ENCODE measurements at regions not wholly inside any gene's neighbourhood (a gene's known extent, or its start where the extent isn't known, plus 50 kb on each side); places are given as distances from the start of the nearest gene placed in this dataset.

- Histone ChIP-seq H3K27me3 (ENCODE audit: insufficient read depth, poor library complexity, severe bottlenecking) (no peaks in the 10 kb centered on the region), H3K9me3 (ENCODE audit: severe bottlenecking) (no peaks in the 10 kb centered on the region), H3K36me3 (ENCODE audit: low read depth) (no peaks in the 10 kb centered on the region), H3K4me3 (ENCODE audit: severe bottlenecking) (no peak overlapping the region), H3K4me1 (ENCODE audit: insufficient read depth, poor library complexity, severe bottlenecking) (no peaks in the 10 kb centered on the region), H3K27ac (ENCODE audit: poor library complexity, severe bottlenecking) (no peak overlapping the region)
- no peak for DNase-seq (ENCODE audit: low spot score)
- ATAC-seq (ENCODE audit: low read depth), result no peak
- no peak for TF ChIP-seq CTCF (IDR thresholded peaks at IDR 0.05; ENCODE audit: poor library complexity, severe bottlenecking)
Measured at GRCh38 chr5:3698412-3698811, 102.8 kb downstream of the IRX1 start.

- Histone ChIP-seq H3K4me3 (ENCODE audit: severe bottlenecking) (no peak overlapping the region), H3K4me1 (ENCODE audit: insufficient read depth, poor library complexity, severe bottlenecking) (no peaks in the 10 kb centered on the region), H3K9me3 (ENCODE audit: severe bottlenecking) (no peaks in the 10 kb centered on the region), H3K36me3 (ENCODE audit: low read depth) (no peaks in the 10 kb centered on the region), H3K27ac (ENCODE audit: poor library complexity, severe bottlenecking) (no peak overlapping the region), H3K27me3 (ENCODE audit: insufficient read depth, poor library complexity, severe bottlenecking) (no peaks in the 10 kb centered on the region)
- DNase-seq (ENCODE audit: low spot score) (no peak), ATAC-seq (ENCODE audit: low read depth) (no peak)
- TF ChIP-seq CTCF (IDR thresholded peaks at IDR 0.05; ENCODE audit: poor library complexity, severe bottlenecking), result no peak
Measured at GRCh38 chr5:3701694-3702093, 106.1 kb downstream of the IRX1 start.

GRCh38 chr5:3704661-3705060 is 109.0 kb downstream of the IRX1 start:
- Histone ChIP-seq H3K4me3 (ENCODE audit: severe bottlenecking) (no peak overlapping the region), H3K4me1 (ENCODE audit: insufficient read depth, poor library complexity, severe bottlenecking) (no peaks in the 10 kb centered on the region), H3K27ac (ENCODE audit: poor library complexity, severe bottlenecking) (no peak overlapping the region), H3K36me3 (ENCODE audit: low read depth) (no peaks in the 10 kb centered on the region), H3K9me3 (ENCODE audit: severe bottlenecking) (no peaks in the 10 kb centered on the region), H3K27me3 (ENCODE audit: insufficient read depth, poor library complexity, severe bottlenecking) (no peaks in the 10 kb centered on the region)
- no peak for TF ChIP-seq CTCF (IDR thresholded peaks at IDR 0.05; ENCODE audit: poor library complexity, severe bottlenecking)
- ATAC-seq (ENCODE audit: low read depth) (no peak), DNase-seq (ENCODE audit: low spot score) (no peak)

GRCh38 chr5:3709068-3709716 is 113.6 kb downstream of the IRX1 start:
- Histone ChIP-seq H3K27ac (ENCODE audit: poor library complexity, severe bottlenecking) (no peak overlapping the region), H3K36me3 (ENCODE audit: low read depth) (no peaks in the 10 kb centered on the region), H3K4me3 (ENCODE audit: severe bottlenecking) (no peak overlapping the region), H3K27me3 (ENCODE audit: insufficient read depth, poor library complexity, severe bottlenecking) (no peaks in the 10 kb centered on the region), H3K9me3 (ENCODE audit: severe bottlenecking) (no peaks in the 10 kb centered on the region), H3K4me1 (ENCODE audit: insufficient read depth, poor library complexity, severe bottlenecking) (no peaks in the 10 kb centered on the region)
- TF ChIP-seq CTCF (IDR thresholded peaks at IDR 0.05; ENCODE audit: poor library complexity, severe bottlenecking), result no peak
- no peak for DNase-seq (ENCODE audit: low spot score)
- ATAC-seq (ENCODE audit: low read depth), result no peak

GRCh38 chr5:3709717-3710348 is 114.2 kb downstream of the IRX1 start:
- no peaks in the 10 kb centered on the region for H3K36me3 ChIP-seq (ENCODE audit: low read depth)

More at GRCh38 chr5:3709717-3710348, 114.2 kb downstream of the IRX1 start:
- no peak for DNase-seq (ENCODE audit: low spot score)
- Histone ChIP-seq H3K27me3 (ENCODE audit: insufficient read depth, poor library complexity, severe bottlenecking) (no peaks in the 10 kb centered on the region), H3K4me1 (ENCODE audit: insufficient read depth, poor library complexity, severe bottlenecking) (no peaks in the 10 kb centered on the region), H3K4me3 (ENCODE audit: severe bottlenecking) (no peak overlapping the region), H3K27ac (ENCODE audit: poor library complexity, severe bottlenecking) (no peak overlapping the region), H3K9me3 (ENCODE audit: severe bottlenecking) (no peaks in the 10 kb centered on the region)
- no peak for ATAC-seq (ENCODE audit: low read depth)
- TF ChIP-seq CTCF (IDR thresholded peaks at IDR 0.05; ENCODE audit: poor library complexity, severe bottlenecking), result no peak
